ENCODE measurements at regions not wholly inside any gene's neighbourhood (a gene's known extent, or its start where the extent isn't known, plus 50 kb on each side); places are given as distances from the start of the nearest gene placed in this dataset.

DNA sequence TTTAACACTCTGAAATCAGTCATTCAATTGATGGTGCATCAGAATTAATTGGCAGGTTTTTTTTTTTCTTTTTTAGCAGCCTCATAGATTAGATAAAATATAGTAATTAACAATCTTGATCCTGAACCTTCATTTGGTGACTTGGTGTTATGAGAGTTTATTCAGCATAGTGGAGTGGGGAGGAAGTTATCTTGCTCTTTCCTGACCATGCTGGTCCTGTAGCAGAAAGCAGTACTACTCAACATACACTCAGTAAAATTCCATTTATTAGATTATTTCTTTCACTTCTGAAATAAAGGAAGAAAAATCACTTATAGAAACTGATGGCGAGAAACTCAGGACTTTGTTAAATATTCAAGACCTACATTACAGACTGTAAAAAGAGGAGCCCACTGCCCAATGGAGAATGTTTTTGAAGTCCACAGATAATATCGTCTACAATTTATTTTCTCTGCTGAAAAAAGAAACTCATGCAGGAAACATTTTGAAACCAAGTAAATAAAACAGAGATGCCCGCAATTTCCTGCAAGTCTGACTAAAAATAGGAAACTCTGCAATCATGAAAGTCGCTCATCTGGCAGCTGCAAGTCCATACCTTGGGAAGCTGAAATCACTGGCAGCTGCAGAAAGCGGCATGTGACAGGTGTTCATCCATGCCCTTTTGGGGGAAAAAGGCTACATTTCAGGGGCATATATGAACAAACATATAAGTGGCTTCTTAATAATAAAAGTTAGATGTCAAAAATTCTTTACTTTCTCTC, 233.2 kb upstream of the RFX3 start:
- Histone ChIP-seq H3K79me2 (ENCODE audit: control insufficient read depth, insufficient read depth, low read length) (no peaks in the 10 kb centered on the region), H3K27ac (ENCODE audit: low read length in 2 of 2) (no peak overlapping the region), H3K4me1 (ENCODE audit: control insufficient read depth in 2 of 2, insufficient read depth in 2 of 2, low read length in 2 of 2) (no peaks in the 10 kb centered on the region), H4K20me1 (ENCODE audit: control insufficient read depth, insufficient read depth, low read length, poor library complexity, severe bottlenecking) (no peaks in the 10 kb centered on the region), H3K9ac (ENCODE audit: low read length) (no peak overlapping the region), H2AFZ (ENCODE audit: insufficient read depth, low read depth, low read length, poor library complexity, severe bottlenecking) (no peak overlapping the region), H3K4me3 (ENCODE audit: control extremely low read depth in 1 of 5, extremely low read depth in 1 of 5, insufficient read depth in 1 of 5, low read depth in 2 of 5, low read length in 4 of 5) (no peak overlapping the region), H3K36me3 (replicated peaks in 1 of 2; ENCODE audit: control extremely low read depth in 1 of 2, control insufficient read depth in 1 of 2, extremely low read depth in 1 of 2, insufficient read depth in 2 of 2, low read length in 1 of 2) (no peaks in the 10 kb centered on the region), H3K9me3 (ENCODE audit: control extremely low read depth in 1 of 3, control insufficient read depth in 2 of 3, insufficient read depth in 1 of 3, low read length in 2 of 3) (no peaks in the 10 kb centered on the region), H3K4me2 (replicated peaks; ENCODE audit: low read depth, low read length, poor library complexity, severe bottlenecking) (no peak overlapping the region), H3K27me3 (replicated peaks in 1 of 4; ENCODE audit: control extremely low read depth in 1 of 4, control insufficient read depth in 3 of 4, insufficient read depth in 4 of 4, low read length in 3 of 4) (peaks cover 0 to 5% (median 1%) of the 10 kb centered on the region in 4 experiments)
- Mint-ChIP-seq H3K27ac (no peak overlapping the region), H3K4me3 (no peak overlapping the region), H3K9me3 (ENCODE audit: insufficient read depth) (peaks cover 3% of the 10 kb centered on the region), H3K27me3 (peaks cover 15% of the 10 kb centered on the region), H3K4me1 (peaks cover 8% of the 10 kb centered on the region)
- DNase-seq: no peak
- ChIA-PET CTCF (no interaction called here), POLR2A (no interaction called here)
- ATAC-seq (ENCODE audit: low read depth): no peak
- intact Hi-C loops (cut with micrococcal nuclease): no loop called here
- 5% methylated on average over 2 of the region's 5 CpGs for WGBS (ENCODE audit: insufficient coverage)
- no peak for TF ChIP-seq CTCF (IDR thresholded peaks at IDR 0.05)

- no peak overlapping the region for H2AFZ ChIP-seq (ENCODE audit: insufficient read depth, low read depth, low read length, poor library complexity, severe bottlenecking)
- WGBS (ENCODE audit: insufficient coverage): 83% methylated on average over 3 of the region's 3 CpGs
- TF ChIP-seq CTCF (IDR thresholded peaks at IDR 0.05) (no peak), EZH2 (IDR thresholded peaks at IDR 0.05; ENCODE audit: borderline replicate concordance, insufficient read depth, low read depth, low read length, poor library complexity, severe bottlenecking) (no peak)
These were observed 230.3 kb upstream of the RFX3 start for GRCh38 chr9:3756071-3756470.

More at GRCh38 chr9:3756071-3756470, 230.3 kb upstream of the RFX3 start:
- no peak for ATAC-seq (ENCODE audit: low read depth)
- H3K4me2 ChIP-seq (replicated peaks; ENCODE audit: low read depth, low read length, poor library complexity, severe bottlenecking): no peak overlapping the region
- intact Hi-C loops (cut with micrococcal nuclease): no loop called here
- peaks cover 3% of the 10 kb centered on the region for H3K9me3 Mint-ChIP-seq (ENCODE audit: insufficient read depth)
- CTCF ChIA-PET: interaction anchor here (0.6 kb wide), 1 partner anchor 513 kb away, joined by 3 read pairs; no protein-coding TSS in a partner anchor
- H3K9ac ChIP-seq (ENCODE audit: low read length): no peak overlapping the region
- no peak for DNase-seq
- H3K4me1 Mint-ChIP-seq: peaks cover 8% of the 10 kb centered on the region
- H3K27ac ChIP-seq (ENCODE audit: low read length in 2 of 2): no peak overlapping the region
- H3K27ac Mint-ChIP-seq: no peak overlapping the region
- peaks cover 15% of the 10 kb centered on the region for H3K27me3 Mint-ChIP-seq
- H3K27me3 ChIP-seq (replicated peaks in 1 of 4; ENCODE audit: control extremely low read depth in 1 of 4, control insufficient read depth in 3 of 4, insufficient read depth in 4 of 4, low read length in 3 of 4): peaks cover 0 to 3% (median 0%) of the 10 kb centered on the region in 4 experiments
- no peaks in the 10 kb centered on the region for H3K79me2 ChIP-seq (ENCODE audit: control insufficient read depth, insufficient read depth, low read length)
- H3K4me3 Mint-ChIP-seq: no peak overlapping the region
- POLR2A ChIA-PET: no interaction called here
- no peaks in the 10 kb centered on the region for H3K9me3 ChIP-seq (ENCODE audit: control extremely low read depth in 1 of 3, control insufficient read depth in 2 of 3, insufficient read depth in 1 of 3, low read length in 2 of 3)
- H3K36me3 ChIP-seq (replicated peaks in 1 of 2; ENCODE audit: control extremely low read depth in 1 of 2, control insufficient read depth in 1 of 2, extremely low read depth in 1 of 2, insufficient read depth in 2 of 2, low read length in 1 of 2): no peaks in the 10 kb centered on the region
- H3K4me3 ChIP-seq (ENCODE audit: control extremely low read depth in 1 of 5, extremely low read depth in 1 of 5, insufficient read depth in 1 of 5, low read depth in 2 of 5, low read length in 4 of 5): no peak overlapping the region
- no peaks in the 10 kb centered on the region for H4K20me1 ChIP-seq (ENCODE audit: control insufficient read depth, insufficient read depth, low read length, poor library complexity, severe bottlenecking)
- no peaks in the 10 kb centered on the region for H3K4me1 ChIP-seq (ENCODE audit: control insufficient read depth in 2 of 2, insufficient read depth in 2 of 2, low read length in 2 of 2)

Measured in B cell (primary cell).